Activated effector memory CD4-positive, alpha-beta T cell treated with anti-CD3 and anti-CD28 coated beads, Interleukin-2, amount 50 U/mL, for 16 hours (primary cell): ENCODE measurements at regions not wholly inside any gene's neighbourhood (a gene's known extent, or its start where the extent isn't known, plus 50 kb on each side); places are given as distances from the start of the nearest gene placed in this dataset.
A peak's percentile ranks its signal among the peaks of the same experiment; 100 is the strongest.

Experiments
- DNase-seq: peaks from one replicate; pipeline ENCODE4 v3.0.0-alpha.2; 2020

- DNase-seq: no peak
Observed at GRCh38 chr2:226652369-226652768, 147.3 kb downstream of the IRS1 start.

DNA sequence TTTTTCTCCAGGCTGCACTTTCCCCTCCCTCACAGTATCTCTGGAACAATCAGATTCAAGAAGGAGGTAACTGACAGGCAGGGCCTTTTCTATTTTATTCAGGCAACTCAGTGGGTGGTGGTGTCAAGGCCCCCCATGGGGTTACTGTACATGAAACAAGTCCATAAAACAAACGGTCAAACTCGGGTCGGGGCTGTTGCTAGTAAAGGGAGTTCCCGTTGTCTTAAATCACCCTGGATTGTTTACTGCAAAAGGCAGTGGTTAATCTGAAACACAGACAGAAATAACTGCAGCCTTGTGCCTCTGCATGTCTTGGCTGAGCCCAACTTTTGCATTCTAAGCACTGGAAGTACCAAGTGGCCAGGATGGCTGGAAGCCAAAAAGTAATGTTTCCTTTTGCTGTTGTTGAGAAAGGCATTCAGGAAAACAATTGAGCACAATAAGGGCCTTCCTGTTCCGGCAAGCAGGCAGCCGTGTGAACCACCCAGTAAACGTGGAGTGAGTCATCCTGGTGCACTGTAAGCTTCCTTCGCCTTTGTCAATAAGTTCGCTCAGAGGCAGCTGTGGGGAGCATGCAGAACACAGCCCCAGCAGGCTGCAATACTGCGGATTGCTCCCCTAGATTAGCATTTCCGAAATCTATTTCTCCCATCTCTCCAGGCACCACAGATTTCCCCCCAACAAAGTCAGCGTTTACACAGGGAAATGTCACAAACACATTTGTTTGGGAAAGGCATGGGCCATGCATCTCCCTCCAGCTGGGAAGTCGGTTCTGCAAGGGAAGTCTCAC, 149.6 kb downstream of the IRS1 start:
- DNase-seq: peak; percentile 71

GRCh38 chr2:226649201-226649600, 150.4 kb downstream of the IRS1 start:
- no peak for DNase-seq

- DNase-seq: no peak
Observed at GRCh38 chr2:226647621-226648518, 151.8 kb downstream of the IRS1 start.

DNA sequence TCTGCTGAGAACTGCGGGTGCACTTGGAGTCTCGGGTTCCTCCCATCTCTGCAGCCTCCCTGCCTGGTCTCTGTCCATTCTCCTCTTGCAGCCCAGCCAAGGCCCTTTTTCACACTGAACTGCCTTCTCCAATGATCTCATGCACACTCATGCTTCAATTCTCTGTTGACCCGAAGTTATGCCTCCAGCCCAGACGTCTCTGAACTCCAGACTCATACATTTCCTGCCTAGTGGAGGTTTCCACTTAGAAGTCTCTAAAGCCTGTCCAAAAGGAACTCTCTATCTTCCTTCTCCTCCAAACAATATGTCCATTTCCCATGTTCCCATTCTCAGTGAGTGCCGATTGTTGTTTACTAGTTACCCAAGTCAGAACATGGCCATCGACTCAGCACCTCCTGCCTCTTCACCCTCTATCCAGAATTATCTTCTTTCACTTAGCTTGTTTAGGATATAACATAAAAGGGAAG, 155.2 kb downstream of the IRS1 start:
- no peak for DNase-seq

GRCh38 chr2:226643946-226644282, 155.7 kb downstream of the IRS1 start:
- no peak for DNase-seq

DNA sequence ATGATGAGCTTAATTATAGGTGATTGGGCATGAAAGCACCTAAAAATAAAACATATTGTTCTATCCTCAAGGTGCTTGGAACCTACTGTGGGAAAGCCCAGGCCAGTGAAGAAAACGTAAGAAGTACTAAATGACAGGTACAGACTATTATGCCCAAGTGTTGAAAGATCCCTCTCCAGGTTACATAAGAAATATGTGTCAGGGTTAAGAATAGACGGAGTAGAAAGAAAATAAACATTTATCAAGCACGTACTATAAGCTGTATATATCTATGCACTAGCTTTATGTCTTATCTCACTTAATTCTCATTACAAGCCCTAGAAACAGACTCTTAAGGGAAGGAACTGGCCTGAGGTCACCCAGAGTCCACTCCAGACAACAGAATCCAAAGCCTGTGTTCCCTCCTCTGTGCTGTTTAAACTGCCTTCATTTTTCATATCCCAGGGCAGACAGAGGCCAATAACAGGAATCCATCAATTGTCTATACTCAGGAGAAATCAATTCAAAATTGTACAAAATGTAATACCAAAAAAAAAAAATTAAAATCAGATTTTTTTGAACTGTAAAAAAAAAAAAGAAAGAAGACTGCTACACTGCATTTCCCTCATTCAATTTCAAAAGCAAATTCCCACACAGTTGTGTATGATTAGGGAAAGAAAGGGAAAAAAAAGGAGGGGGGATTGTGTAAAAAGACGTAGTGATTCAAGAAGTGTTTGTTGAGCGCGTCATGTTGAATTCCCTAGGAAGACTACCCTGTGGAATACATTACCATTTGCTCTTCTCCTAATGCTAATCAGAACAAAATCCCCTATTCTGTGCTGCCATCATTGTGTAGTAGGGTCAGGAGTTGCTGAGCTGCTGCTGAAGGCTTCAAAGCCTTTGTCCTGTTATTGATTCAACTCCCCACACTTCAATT, 156.3 kb downstream of the IRS1 start:
- no peak for DNase-seq

DNA sequence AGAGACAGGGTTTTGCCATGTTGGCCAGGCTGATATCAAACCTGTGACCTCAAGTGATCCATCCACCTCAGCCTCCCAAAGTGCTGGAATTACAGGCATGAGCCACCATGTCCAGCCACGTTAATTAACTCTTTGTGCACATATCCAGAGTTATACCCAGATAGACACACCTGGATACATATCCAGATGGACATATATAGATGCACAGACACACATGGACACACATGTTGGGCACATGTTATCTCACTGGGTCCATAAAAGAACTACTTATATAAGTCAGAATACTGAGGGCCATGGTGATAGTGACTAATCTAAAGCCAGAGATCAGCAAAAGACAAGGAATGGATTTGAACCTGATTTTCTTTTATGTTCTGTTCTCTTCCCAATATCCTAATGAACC, 158.6 kb downstream of the IRS1 start:
- no peak for DNase-seq

DNA sequence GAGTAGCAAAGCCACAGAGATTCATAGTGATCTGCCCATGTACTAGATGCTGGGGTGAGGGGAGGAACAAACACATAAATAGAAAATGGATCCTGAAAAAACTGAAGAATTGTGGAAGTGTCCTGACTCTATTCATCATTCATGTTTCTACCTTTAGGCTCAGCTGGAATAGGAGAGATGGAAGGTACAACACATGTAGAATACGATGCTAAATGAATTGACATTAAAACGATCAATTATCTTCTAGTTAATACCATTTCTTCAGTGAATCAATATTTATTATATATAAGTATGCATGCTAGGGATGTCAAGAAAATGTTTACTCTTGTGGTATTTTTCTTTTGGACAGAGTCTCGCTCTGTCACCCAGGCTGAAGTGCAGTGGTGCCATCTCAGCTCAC, 159.1 kb downstream of the IRS1 start:
- DNase-seq: no peak

DNA sequence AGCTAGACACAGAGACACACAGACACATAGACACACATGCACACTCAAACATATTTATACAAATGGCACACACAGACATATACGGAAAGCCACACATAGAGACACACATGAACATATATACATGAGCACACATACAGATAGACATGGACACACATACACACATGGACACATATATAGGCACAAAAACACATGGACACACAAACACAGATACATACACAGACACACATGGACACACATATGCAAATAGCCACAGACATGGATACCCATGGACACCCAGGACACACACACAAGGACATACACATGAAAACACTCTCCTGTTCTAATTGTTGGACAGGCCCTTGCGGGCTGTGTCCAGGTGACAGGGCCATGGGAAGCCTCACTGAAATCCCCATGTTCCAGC, 160.1 kb downstream of the IRS1 start:
- DNase-seq: no peak

- DNase-seq: no peak
Observed at GRCh38 chr2:226638576-226638975, 161.0 kb downstream of the IRS1 start.

- no peak for DNase-seq
Observed at GRCh38 chr2:226637383-226637782, 162.2 kb downstream of the IRS1 start.

DNA sequence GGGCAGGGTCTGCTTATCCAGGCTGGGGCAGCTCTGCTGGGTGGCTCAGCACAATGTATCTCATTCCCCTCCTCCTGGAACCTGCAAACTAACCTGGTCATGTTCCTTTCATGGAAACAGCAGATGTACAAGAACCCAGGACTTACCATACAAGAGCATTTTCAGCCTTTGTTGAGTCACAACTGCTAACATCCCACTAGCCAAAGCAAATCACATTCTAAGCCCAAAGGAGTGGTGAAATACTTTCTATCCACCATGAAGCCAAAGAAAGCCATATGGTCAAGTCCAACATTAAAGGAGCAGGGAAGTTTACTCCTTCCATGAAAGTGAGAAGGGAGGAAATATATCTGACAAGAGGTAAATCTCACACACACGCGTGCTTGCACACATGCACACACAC, 163.0 kb downstream of the IRS1 start:
- DNase-seq: no peak

DNA sequence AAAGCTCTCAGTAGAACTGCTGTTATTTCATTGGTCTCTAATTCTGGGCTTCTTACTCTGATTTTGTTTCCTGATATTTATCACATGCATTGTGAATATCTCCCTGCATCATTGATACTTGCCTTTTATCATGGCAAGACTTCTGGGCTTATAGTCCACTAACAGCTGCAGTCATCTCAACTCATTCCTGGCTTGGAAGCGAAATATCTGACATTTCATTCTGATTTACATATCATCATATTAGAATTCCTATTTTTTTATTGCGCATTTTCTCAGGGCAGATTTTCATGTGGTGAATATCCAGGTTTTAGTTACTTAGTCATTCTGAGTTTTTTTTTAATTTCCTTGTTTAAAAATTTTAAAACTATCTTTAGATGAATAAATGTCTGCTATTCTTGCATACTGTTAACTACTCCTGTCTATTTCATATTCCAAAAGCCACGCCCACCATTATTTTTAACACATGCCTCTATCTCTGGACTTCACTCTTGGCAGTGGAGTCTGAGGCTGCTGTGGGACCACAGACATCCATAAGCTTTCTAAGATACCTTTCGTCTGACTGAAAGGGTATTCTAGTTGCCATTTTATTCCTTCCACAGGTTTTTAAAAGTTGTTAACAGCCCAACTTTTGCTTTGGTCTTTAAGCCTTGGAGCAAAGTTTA, 164.5 kb downstream of the IRS1 start:
- DNase-seq: no peak

DNA sequence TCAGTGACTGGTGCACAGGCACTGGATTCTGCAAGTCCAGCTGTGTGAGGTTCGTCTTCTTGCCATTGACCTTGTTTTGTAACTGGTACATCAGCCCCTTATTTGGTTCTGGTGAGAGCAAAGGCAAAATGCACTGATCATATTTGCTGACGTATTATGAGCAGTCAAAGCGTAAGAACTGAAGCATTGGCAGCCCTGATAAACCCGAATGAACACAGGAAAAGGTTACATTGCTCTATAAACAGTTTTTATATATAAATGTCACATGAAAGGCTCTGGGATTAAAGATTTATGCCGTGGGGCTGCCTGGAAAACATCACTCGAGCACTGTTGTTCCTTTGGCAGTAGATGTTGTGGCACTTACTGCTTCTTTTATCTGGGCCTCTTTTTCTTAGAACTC, 167.9 kb downstream of the IRS1 start:
- DNase-seq: no peak

DNA sequence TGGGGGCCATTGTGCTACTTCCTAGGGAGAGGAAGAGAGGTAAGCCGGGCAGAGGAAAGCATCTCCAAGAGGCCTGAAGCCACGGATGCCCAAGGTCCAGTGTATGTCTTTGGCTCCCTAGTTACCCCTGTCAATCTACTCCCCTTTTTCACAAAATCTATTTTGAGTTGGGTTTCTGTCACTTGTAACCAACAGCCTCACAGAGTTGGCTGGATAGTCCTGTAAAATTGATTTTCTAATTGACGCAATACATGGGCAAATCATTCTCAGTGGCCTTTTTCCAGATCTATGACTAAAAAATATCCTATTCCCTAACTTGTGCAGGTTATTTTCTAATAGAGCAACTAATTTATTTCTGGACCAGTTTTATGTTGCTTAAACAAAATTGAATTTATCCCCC, 168.4 kb downstream of the IRS1 start:
- no peak for DNase-seq

GRCh38 chr2:226625946-226626345, 173.7 kb downstream of the IRS1 start:
- no peak for DNase-seq

- DNase-seq: no peak
Observed at GRCh38 chr2:226623587-226624368, 175.8 kb downstream of the IRS1 start.

DNA sequence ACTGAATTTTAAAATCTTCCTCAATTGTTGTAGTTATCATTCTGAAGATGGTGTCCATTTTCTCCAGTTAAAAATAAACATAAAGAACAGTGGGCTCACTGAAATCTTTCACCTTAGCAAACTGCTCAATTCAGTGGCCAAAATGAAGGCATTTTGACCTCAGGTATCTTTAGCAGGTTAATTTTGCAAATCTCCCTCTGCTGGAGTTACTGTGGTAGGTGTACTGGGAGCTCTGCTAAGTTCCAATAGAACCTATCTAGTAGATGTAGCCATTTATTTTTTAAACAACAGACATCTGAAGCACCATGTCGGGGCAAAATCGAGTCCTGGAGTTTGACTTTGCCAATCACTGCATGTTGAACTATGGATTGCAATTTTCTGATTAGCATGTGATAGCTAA, 177.1 kb downstream of the IRS1 start:
- DNase-seq: no peak

- no peak for DNase-seq
Observed at GRCh38 chr2:226620176-226620575, 179.4 kb downstream of the IRS1 start.

- DNase-seq: no peak
Observed at GRCh38 chr2:226619707-226620106, 179.9 kb downstream of the IRS1 start.
